ENCODE measurements at regions not wholly inside any gene's neighbourhood (a gene's known extent, or its start where the extent isn't known, plus 50 kb on each side); places are given as distances from the start of the nearest gene placed in this dataset.

DNA sequence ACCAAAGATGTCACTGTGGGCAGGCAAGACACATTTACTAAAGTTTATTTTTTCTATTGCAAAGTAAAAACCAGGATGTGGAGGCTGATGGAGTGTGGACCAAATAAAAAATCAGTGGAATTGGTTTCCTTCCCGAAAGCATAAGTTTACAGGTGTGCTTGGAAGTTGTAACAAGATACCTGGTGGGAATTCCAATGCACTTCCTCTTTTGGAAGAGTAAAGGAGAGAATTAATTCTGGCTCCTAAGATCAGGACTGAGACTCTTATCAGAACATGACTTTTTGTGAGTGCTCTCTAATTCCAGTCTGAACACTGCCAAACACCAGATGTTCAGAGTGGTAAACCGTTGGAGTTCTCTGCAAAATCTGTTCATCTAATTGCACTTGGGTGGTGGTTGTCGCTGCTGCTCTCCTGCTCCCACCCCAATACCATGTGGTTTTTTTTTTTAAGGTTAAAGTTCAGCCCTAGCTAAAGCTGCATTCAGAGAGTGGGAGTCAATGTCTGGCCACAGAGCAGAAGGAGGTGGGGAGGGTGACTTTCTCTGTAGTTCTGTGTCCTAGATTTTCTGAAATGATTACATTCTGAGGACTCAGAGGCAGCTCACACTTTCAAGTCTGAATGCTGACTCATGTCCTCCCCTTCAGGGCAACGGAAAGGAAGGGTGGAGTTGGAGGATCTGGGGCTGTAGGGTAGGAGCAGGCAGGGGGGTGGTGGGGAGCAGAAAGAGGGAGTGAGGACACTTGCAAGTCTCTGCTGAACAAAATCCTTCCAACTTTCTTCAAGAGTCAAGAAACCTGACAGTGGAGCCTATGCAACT lies 275.8 kb upstream of the PRDM1 start:
- no peak for DNase-seq

DNA sequence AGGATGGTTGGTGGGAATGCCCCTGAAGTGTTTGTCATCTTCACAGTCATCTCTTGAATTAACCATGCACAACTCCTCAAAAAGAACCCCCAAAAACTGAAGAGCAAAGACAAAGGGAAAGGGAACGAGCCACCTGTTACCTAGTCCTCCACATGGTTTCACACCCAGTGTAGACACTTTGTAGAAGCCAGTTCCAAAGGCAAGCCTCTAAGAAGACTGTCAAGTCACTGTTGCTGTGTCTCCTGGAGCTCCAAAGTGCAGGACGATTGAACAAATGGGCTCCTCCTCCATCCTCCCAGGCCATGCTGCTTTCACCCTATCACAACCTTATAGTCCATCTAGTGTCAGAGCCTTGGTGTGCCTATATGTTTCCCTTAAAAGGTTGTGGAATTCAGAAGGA lies 277.6 kb upstream of the PRDM1 start:
- no peak for DNase-seq

DNA sequence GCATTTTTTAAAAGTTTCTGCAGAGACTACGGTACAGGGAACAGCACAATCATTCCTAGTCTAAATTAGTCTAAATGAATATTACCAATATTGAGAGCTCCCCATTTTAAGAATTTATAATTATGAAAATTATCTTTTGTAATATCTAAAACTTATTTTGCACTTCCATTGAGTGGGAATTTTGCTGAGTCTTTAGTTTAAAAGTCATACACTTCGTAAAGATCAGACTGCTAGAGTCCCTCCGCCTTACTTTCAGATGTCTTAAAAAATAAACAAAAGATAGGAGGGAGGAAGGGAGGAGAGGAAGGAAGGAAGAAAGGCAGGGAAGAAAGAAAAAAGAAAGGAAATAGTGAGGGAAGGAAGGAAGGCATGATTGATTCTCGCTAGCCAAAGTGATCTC lies 278.2 kb upstream of the PRDM1 start:
- DNase-seq, result no peak

DNA sequence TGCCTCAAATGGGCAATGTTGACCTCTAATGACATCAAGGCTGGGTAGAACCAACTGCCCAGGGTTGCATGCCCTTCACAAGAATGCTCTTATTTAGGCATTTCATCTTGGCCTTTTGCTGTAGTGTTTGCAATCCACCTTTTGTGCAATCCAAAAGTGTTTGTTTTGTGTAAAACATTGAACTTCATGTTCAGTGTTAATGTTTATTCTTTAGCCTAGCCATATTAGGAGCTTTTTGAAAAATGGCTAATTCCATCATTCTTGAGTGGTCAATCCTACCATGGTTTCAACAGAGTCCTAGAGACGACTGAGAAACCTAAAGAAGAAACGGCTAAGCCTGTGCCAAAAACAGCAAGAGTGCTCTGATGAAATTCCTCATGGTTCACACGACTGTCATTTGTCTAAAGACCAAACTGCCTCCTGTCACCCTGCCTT lies 279.6 kb upstream of the PRDM1 start:
- DNase-seq, result no peak

DNA sequence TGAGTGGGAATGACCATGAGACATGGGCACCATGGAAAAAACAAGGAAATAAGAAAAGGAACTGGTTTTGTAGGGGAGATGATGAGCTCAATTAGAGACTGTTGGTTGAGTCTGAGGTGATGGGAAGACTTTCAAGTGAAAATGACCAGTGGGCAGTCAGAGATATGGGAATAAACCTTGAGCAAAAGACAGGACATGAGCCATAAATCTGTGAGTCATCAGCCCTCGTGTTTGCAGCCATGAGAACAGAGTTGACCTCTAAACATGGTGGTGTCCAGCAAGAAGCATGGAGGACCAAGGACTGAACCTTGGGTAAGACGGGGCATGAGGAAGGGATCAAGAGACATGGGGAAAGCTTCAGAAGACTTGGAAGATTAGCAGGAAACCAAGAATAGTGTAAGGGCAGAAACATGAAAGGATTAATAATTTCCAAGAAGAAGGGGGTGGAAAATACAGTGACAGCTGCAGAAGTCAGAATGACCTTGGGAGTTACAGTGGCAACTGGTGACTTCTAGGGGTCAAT lies 280.6 kb upstream of the PRDM1 start:
- no peak for DNase-seq

DNA sequence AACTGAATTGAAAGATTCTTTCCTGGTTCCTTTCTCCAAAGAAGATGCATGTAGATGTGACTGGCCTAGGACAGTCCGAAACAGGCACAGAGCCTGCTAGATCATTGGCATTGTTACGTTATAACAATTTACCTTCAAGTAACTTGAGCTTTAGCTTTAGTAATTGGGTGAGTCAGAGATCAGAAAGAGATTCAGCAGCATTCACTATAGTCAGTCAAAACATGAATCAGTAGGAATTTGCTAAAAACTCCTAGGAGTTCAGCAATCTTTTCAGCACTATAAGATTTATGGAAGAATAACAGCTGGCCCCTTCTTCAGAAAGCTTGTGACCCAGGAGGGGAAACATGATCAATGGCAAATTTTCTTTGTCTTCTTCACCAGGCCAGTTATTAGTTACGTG lies 281.7 kb upstream of the PRDM1 start:
- no peak for DNase-seq

DNA sequence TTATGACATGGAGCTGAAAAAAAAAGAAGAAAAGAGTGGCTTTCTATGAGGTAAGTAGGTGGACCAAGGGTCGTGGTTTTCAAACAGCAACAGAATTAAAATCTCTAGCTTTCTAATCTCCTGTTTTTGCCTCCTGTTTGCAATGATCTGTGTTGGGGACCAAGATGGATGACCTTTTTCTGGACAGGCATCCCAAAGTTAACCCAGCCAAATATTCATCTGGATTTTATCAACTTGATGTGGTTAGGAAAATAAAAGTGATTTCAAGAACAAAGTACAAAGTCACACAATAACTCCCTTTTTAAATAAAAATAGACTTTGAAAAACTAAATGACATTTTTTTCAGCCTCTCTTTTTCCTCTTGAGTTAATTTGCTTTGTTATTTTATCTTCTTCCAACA lies 282.1 kb upstream of the PRDM1 start:
- DNase-seq, result no peak

DNA sequence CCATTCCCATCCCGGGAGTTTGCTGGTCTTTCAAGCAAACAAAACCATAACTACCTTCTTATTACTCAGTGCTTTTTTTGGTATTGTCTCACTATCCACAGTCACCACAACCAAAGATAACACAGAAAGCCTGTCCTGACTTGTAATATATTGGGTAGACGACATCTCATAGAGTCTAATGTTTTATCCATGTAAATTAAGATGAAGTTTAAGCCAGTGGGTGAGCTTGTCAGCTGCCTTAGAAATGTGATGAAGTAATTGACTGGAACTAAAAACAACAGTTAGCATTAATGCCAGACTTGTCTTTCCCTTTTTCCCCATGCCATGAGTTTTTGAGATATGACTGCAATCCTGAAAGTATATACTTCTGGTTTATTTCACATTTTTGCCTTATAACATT lies 282.7 kb upstream of the PRDM1 start:
- DNase-seq, result no peak

DNA sequence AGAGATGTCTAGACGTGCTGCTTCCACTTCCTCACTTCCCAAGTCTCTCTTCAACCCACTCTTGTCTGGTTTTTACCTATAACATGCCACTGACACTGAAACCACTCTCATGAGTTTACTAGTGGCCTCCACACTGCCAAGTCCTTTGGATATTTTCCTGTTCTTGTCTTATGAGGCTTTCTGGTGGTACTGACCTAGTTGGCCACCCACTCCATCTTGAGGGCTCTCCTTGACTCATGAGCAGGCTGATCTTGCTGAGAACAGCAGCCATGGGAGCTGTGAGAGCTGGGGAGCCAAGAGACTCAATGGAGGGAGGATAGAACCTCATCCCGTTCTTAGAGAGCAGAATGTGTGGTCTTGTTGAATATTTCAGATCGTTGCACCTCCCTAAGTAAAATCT lies 283.4 kb upstream of the PRDM1 start:
- DNase-seq, result no peak

DNA sequence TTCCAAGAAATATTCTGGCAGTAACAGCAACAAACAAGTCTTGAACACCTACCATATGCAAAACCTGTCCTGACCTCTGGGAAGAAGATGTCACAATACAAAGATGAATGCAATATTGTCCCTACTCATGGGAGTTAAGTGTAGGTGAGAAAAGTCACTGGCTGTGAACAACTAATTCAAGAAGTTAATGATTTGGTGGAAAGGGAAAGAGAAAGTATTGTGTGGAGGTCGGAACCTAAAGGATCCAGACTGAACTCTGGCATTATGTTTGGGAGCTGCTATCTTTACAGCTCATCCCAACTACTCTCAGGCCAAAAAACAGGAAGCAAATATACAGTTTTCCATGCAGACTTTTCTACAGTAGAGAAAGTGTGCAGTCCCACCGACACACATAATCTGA lies 285.3 kb upstream of the PRDM1 start:
- DNase-seq, result no peak

DNA sequence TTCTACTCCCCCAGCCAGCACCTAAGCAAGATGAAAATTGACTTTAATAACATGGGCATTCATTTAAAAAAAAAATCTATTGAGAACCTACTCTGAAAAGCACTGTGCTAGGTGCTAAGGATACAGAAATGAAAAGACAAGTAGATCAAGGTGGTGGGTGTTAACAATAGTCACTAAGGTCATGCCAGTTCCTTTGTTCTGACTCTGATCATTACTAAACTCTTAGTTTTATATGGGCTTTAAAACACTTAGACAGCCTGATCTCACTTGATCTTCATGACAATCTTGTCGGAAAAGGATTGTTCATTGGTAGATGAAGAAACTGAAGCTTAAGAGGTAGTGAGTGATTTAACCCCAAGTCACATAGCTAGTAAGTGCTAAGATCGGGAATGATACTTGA lies 285.7 kb upstream of the PRDM1 start:
- DNase-seq, result no peak

DNA sequence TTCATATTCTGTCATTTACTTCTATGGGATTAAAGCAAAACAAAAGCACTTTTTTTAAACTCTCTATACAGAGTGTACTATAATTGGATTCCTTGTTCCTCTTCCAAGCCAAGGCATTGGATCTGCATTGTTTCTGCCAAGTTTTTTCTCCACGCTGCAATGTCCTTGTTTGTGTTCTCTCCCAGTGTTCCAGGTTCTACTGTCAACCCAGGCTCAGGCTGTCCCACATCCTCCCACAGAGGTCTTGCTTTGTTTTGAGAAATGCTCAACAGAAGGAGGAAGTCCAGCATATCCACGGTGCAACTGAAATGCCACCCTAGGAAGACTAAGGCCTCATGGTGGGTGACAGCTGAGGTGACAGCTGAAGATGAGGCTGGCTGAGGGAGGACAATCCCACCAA lies 287.1 kb upstream of the PRDM1 start:
- DNase-seq, result no peak

DNA sequence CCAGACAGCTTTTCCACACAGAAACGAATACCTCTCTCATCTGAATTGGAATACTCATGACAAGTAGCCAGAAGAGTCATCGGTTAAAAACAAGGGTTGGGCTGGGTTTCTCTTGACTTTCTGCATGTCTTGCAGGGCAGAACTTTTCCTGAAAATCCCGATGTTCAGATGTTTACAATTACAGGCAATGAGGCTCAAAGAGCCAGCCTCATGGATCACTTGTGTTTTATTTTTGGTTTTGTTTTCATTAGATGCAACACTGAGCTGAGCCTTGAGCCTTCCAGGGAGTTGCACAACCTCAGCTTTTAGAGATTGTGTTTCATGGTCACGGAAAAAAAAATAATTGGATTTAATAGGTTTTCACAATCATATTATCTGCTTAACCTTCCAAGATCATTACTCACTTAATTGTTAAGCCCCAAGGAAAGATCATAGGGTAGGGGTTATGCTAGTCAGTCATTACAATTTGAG lies 288.1 kb upstream of the PRDM1 start:
- DNase-seq, result no peak

DNA sequence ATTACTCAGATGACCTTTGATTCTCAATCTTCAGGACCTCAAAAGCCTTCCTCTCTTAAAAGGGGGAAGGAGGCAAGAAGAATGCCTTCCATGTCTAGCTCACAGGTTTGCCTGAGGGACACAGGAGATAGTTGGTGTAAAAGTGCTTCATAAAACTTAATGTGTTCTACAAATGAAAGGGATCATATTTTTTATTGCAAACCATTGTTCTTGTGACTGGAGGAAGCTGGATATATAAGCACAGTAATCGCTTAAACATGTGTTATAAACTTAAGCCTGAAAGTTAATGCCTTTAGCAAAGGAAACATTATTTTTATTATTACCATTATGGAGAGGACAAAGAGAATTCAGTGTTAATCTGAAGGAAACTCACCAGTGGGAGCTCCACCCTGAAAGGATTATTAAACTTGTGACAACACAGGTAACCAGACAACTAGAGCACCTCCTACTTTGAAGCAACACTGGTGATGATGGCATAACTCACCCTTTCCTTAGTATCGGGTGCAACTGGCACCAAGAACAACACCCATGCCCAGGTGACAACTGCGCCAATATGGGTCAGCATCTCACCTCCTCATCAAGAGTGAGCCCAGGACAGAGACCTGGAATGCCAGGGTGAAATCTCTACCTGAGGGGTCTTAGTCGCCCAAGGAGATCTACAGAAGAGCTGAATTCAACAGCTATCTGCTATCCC lies 288.7 kb upstream of the PRDM1 start:
- no peak for DNase-seq

DNA sequence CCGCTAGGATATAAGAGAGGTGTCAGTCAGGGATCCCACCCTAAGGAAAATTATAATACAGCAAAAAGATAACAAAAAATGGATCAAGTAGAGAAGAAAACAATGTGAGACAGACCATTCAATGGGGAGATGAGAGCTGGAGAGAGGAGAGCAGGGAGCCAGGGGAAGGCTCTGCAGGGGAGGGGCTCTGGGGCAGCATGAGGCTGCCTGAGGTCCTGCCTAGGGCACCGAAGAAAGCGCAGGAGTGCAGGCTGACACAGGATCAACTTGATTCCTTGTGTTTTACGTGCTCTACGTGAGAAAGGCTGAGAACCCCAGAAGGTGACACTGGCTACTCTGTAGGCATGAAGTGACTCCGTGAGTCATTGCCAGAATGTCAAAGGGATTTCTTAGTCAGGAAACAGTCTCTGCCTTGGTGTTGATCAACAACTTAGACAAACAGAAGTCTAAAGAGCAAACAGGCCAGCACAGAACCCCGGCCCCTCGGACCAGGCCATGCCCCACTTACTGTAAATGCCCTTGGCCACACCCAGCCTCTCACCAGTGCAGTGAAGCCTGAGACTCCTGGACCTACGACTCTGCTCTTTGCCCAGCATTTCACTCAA lies 290.1 kb upstream of the PRDM1 start:
- no peak for DNase-seq

DNA sequence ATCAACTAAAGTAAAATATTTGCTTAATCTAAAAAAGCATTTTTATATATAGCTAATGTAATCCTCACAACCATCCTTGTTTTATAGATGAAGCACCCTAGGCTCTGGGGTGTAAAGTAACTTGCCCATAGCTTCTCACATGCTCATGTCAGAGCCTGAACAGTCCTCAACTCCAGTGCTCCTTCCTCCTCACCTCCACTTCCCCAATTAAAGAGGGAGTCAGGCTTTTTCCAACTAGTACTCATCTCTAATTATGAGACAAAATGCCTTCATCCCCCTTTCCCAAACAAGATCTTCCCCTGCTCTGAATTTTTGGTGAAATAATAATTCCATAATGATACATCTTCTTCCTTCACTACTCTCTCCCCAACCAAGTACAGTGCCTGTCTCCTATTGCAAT lies 290.8 kb upstream of the PRDM1 start:
- no peak for DNase-seq

DNA sequence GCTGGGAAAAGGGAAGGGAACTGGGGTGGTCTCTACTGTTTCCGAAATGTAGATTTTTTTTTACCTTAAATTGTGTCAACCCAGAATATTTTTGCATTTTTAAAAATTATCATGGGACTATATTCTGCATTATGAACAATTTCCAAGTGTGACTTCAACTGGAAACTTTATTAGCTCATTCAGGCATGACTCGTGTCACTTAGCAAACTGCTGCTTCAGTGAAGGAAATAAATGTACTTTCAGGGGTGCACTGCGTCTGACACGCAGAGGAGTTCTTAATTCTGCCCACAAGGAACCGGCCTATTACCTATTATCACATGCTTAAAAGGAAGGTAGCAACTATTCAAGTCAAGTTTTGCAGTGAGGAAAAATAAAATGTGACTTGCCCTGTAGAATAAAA lies 291.3 kb upstream of the PRDM1 start:
- DNase-seq, result no peak

DNA sequence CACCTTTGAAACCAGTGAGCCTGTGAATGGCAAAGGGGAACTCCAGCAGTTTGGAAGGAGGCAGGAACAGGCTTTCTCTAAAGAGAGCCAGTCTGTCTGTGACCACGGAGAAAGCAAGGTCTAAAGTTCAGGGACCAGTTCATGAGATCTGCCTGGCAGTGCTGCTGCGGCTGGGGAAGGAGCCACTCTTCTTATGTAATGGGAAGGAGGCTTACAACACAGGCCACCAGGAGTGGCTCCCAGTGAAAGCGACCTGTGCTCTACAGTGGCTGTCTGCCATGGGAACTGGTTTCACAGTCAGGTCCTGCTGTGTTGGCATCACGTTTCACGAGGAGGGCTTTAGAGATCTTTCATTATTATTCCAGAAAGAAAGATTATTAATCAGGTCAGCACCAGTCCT lies 291.9 kb upstream of the PRDM1 start:
- no peak for DNase-seq

DNA sequence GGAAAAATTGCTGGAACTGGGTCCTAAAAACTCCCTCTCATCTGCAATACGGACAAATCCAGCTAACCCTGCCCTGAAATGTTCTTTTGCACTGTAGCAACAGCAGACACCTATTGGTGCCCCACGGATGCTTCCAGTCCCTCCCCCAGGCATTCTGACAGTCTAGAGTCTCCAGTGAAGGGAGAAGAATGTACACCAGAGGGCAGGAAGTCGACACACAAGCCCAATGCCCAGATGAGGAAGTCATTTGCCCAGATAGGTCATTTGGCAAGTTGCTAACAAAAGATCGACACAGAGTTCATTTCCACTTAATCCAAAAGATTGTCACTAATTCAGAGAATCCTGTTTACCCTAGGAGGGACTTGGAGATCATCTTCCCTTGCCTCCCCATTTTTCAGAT lies 293.0 kb upstream of the PRDM1 start:
- no peak for DNase-seq

DNA sequence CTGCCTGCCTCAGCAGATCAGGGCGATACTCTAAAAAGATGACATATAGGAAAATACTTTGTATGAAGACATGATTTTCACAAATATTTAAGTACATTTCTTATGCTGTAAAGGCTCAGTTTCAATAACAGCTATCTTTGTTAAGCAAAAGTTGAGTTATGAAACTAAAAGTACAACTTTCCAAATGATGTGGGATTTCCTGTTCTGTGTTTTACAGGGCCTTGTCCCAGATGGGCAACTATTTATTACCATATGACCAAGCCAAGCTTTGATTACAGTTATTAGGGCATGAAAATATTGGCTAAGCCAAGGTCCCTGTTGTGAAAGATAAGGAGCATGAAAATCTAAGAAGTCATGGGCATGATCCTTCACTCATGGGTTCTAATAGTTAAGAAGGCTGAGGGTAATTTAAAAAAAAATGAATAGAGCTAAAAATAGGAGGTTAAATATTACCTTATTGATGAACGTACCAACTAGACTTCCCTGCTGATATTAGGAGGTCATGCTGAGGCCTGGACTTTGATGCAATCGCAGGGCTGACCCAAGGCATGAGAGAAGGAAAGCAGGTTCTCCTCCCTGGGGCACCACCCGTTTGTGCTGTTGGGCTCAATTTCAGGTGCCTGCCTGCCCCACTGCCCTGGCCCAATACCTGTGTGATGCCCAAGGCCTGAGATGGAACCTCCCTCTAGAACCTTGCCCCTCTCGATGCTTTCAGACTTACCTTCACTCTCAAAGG lies 294.4 kb upstream of the PRDM1 start:
- DNase-seq, result no peak

DNA sequence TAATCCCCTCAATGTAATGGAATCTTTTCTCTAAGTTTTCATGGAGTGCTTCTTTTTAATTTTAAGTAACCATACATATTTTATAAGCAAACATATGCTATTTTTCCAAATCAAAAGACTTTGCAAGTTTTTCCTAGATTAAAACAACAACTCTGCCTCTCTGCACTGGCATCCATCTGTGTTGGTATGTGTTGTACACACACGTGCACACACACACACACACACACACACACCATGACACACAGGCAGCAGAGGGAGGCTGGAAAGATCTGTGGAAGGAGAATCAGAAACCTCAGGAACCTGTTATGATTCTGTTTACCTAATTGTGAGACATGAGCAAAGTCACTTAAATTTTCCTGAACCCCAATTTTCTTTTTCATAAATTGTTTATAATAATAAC lies 295.0 kb upstream of the PRDM1 start:
- DNase-seq, result no peak

DNA sequence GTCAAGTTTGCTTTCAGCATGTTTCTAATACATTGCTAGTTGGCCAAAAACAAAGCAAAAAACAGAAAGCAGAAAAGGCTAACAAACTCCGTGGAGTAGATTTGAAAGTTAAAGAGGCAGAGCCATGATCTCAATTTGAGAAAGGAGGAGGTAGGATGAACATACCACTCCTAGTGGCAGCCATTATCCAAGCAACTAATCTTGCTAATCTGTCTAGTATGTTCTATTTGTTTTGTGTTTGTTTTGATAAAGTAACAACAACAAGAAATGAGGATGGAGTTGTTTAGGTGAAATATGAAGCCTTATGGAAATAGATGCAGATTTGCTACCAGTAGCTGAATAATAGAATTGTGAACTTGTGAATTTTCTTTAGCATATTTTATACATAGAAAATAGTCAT lies 295.5 kb upstream of the PRDM1 start:
- no peak for DNase-seq

DNA sequence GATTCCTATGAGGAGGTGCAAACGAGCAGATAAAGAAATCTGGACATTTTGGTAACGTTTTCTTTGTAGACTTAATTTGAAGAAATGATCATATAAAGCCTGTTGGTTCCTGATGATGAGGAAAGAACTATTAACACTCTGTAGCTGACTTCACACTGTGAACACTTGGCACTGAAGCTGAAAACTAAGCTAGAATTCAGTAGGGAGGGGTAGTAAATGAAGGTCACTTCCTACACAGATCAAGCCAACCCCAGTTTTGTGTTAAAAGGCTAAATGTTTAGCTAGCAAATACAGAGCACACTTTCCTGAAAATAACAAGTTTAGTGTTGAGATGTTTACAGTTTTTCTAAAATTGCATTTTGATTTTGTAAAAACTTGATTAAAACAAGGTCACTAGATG lies 296.2 kb upstream of the PRDM1 start:
- DNase-seq, result no peak

Measured in NCI-H1930 (cell line).